Colonic mucosa (tissue), 4 donors: ENCODE measurements at regions not wholly inside any gene's neighbourhood (a gene's known extent, or its start where the extent isn't known, plus 50 kb on each side); places are given as distances from the start of the nearest gene placed in this dataset.
A peak's percentile ranks its signal among the peaks of the same experiment; 100 is the strongest.
"Not testable (repeated sequence)": the region's sequence is repeated elsewhere in the genome, so short reads cannot be mapped to it uniquely, and the experiment has no call there.

Experiments
- DNase-seq: peaks from one replicate; pipeline ENCODE4 v3.0.0-alpha.2; 2020
- H3K27ac ChIP-seq: fragments of 200-600 bp; one replicate; pipeline ENCODE4 v1.8.0; 2021
- H3K27me3 ChIP-seq: fragments of 200-600 bp; one replicate; pipeline ENCODE4 v1.8.0; 2021
- H3K36me3 ChIP-seq: fragments of 200-600 bp; one replicate; pipeline ENCODE4 v1.8.0; 2021
- H3K4me1 ChIP-seq: fragments of 200-600 bp; one replicate; pipeline ENCODE4 v1.8.0; 2021; ENCODE audit warnings: mild to moderate bottlenecking
- H3K4me3 ChIP-seq: fragments of 200-600 bp; one replicate; pipeline ENCODE4 v1.8.0; 2021
- H3K9ac ChIP-seq, 2 donors: one replicate each; pipeline ENCODE4 v1.7.0; 2013; ENCODE audit warnings: control low read depth in 2 of 2, low read depth in 2 of 2, low read length in 2 of 2
- H3K9me3 ChIP-seq: fragments of 200-600 bp; one replicate; pipeline ENCODE4 v1.8.0; 2021
- CTCF ChIP-seq: fragments of 200-600 bp; IDR thresholded peaks from one replicate; pipeline ENCODE4 v1.8.0; 2022; ENCODE audit warnings: antibody characterized with exemption, mild to moderate bottlenecking
- intact Hi-C: fragments of 100-400 bp; cut with DNase I; formaldehyde crosslinking; loops from one replicate; pipeline ENCODE4 v1.14.1; 2022
- donor health status: healthy.
- donor health status: DM: no; HTN: no; CAD: no.
- donor health status: DM: no; HTN: no; CAD: no.

DNA sequence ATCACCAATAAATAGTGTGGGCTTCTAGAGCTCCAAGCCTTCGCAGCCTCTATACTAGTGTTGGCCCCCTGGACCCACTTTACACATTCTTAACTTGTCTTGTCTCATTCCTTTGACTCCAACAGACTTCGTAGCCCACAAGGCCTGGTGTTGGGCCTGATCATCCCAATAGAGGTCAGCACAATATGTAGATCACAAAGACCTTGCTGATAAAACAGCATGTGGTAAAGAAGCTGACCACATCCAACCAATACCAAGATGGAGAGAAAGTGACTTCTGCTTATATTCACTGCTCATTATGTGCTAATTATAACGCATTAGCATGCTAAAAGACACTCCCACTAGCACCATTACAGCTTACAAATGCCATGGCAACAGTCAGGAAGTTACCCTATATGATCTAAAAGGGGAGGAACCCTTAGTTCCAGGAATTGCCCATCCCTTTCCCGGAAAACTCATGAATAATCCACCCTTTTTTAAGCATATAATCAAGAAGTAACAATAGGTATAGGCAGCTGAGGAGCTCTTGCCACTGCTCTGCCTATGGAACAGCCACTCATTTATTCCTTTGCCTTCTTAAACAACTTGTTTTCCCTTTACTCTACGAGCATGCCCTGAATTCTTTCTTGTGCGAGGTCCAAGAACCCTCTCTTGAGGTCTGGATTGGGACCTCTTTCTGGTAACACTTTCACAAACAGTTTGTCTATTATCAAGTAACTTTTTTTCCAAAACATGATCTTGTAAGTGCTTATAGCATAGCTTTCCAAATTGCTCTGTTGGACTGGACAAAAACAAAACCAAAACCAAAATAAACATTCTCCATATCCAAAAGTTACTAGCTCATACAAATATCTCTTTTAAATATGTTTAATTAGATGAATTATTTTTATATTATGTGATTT lies 54.6 kb upstream of the ECHDC1 start:
- Histone ChIP-seq H3K27ac (peak overlapping the region; percentile 10), H3K36me3 (no peaks in the 10 kb centered on the region), H3K4me1 (no peaks in the 10 kb centered on the region), H3K9ac (no peak overlapping the region), H3K9me3 (no peaks in the 10 kb centered on the region), H3K27me3 (no peaks in the 10 kb centered on the region), H3K4me3 (no peak overlapping the region)
- no peak for TF ChIP-seq CTCF
- intact Hi-C loops: no loop called here
- DNase-seq: no peak

DNA sequence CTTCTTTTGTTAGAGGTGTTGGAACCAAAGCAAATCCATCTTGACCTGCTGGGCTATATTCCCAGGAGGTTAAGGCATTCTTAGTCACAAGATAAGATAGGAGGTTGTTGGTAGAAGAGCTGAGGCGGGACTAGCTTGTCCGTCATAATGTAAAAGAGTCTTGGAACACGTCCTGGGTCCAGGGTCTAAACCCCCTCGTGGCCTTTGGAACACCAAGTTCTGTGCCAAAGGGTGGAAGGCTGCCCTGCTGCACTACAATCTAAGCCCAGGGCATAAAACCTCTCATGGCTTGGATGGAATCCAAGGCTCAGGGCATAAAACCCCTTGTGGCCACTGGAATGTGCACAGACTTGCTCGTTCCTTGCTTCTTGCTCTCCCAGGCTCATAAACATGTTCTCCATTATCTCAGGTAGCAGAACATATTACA lies 53.8 kb upstream of the ECHDC1 start:
- H3K4me3 ChIP-seq, H3K36me3 ChIP-seq, H3K9ac ChIP-seq, H3K27me3 ChIP-seq, H3K27ac ChIP-seq, H3K4me1 ChIP-seq, intact Hi-C loops, H3K9me3 ChIP-seq: not testable (repeated sequence)
- DNase-seq: peak; percentile 22
